ENCODE measurements at regions not wholly inside any gene's neighbourhood (a gene's known extent, or its start where the extent isn't known, plus 50 kb on each side); places are given as distances from the start of the nearest gene placed in this dataset.

GRCh38 chr2:134770702-134771101 lies 51.9 kb upstream of the TMEM163 start:
- no peak for DNase-seq

DNA sequence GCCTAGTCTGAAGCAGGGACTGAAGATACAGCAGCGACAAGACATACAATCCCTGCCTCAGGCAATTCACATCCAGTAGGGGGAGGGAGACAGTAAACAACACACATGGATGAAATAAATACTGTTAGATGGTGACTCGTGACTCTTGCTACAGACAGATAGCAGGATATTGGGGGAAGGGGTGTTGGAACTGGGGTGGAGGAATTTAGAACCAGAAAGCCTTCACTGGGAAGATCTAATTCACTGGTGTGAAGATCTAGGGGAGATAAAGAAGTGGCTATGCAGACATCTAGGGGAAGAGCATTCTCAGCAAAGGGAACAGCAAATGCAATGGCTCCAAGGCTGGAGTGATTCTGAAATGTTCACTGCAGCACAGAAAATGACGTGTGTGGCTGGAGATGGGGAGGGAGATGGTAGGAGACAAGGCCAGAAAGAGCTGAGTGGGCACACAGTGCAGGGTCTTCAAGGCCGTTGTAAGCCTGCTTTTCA lies 52.6 kb upstream of the TMEM163 start:
- no peak for DNase-seq

- DNase-seq, result no peak
Measured at GRCh38 chr2:134772493-134773169, 53.8 kb upstream of the TMEM163 start.

DNA sequence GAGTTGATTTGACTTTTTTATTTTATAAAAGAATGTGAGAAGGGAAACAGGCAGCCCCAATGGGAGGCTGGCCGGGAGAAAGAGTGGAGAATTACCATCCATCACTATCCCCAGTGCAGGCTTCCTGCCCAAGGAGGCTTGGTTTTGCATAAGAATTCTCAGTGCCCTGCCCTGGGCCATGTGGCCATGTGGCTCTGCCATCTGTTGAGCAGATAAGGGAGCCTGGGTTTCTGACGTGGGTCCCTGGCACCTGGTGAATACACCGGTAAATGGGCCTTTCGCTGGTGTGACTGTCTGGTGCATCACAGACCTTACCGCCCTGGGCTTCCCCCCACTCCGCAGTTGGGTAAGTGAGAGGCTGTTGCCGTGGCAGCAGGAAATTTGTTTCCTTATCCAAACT lies 54.5 kb upstream of the TMEM163 start:
- DNase-seq, result no peak

DNA sequence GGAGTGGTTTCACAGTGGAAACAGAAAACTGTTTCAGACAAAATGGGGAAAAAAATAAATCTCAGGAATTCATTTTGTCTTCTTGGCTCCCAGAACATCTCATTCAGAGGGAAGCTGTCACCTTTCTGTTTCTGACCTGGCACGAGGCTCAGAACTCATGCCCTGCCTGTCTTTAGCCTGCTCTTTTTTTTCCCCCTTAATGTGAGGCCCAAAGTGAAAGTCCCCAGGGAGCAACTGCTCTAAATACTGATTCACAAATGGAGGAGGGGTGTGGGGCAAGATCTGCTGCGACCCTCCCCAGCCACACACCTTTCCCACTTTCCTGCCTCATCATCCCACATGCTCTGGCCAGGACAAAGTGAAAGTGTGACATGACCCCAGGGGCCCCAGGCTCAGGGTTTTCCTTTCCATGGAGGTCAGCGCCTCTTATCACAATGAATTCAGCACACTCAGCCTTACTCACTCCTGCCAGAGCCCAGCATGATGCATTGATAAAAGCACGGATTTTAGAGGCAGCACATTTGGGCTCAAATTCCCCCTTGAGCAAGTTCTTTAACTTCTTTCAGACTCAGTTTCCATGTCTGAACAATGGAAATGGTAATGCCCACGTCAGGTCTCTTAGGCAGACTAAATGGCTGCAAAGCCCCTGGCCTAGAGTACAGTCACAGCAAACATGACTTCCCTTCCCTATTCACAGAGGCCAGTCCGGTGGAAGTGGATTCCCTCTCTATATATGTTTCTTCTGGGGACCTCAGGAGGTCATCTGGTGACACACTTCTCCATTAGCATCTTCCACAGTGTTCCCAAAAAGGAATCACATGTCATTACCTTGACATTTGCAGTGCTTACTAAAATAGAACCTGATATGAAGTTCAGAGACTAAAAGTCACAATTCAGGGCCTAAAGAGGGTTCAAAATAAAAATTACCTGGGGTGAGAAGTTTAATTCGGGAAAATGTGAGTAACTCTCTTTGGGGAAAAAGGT lies 55.3 kb upstream of the TMEM163 start:
- DNase-seq, result peak in 1 of 3 experiments; percentile 16

GRCh38 chr2:134774786-134775641 lies 56.2 kb upstream of the TMEM163 start:
- peak in 2 of 3 experiments; percentile 57 to 87 for DNase-seq

GRCh38 chr2:134776836-134777235 lies 58.0 kb upstream of the TMEM163 start:
- DNase-seq, result no peak

DNA sequence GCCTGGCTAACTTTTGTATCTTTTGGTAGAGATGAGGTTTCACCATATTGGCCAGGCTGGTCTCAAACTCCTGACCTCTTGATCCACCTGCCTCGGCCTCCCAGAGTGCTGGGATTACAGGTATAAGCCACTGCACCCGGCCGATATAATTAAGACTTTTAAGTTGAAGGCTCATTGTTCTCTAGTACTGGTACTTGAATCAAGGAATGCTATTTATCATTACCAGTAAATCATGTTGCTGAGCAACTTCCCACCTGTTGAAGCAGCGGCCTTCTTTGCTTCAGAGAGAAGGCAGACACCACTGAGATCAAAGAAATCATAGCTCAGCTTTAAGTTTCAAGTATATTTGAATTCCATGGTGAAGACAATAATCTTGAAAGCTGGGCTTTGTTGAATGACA lies 58.8 kb upstream of the TMEM163 start:
- DNase-seq, result peak in 1 of 3 experiments; percentile 44

- no peak for DNase-seq
Measured at GRCh38 chr2:134778372-134778771, 59.6 kb upstream of the TMEM163 start.

GRCh38 chr2:134780972-134781371 lies 57.4 kb upstream of the ACMSD start:
- no peak for DNase-seq

- DNase-seq, result no peak
Measured at GRCh38 chr2:134782107-134782506, 56.3 kb upstream of the ACMSD start.

GRCh38 chr2:134782792-134783191 lies 55.6 kb upstream of the ACMSD start:
- DNase-seq, result peak in 1 of 3 experiments; percentile 44

DNA sequence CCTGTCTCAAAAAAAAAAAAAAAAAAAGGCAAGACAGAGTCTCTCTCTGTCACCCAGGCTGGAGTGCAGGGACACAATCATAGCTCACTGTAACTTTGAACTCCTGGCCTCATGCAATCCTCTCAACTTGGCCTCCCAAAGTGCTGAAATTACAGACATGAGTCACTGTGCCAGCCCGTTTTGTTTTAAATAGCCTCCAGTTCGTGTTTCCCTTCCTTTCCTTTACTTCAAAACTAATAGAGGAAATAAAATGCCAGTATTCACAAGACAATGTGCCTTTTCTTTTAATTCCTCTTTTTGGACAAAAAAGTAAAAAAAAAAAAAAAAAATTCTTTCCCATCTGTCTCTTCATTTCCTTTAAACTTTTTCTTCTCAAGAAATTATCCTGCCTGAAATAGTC lies 54.5 kb upstream of the ACMSD start:
- no peak for DNase-seq

- no peak for DNase-seq
Measured at GRCh38 chr2:134785659-134786430, 52.6 kb upstream of the ACMSD start.

GRCh38 chr2:134788417-134788816 lies 50.0 kb upstream of the ACMSD start:
- DNase-seq, result no peak

Data from NCI-H1417 (cell line).